ENCODE measurements at regions not wholly inside any gene's neighbourhood (a gene's known extent, or its start where the extent isn't known, plus 50 kb on each side); places are given as distances from the start of the nearest gene placed in this dataset.
"Not testable (repeated sequence)": the region's sequence is repeated elsewhere in the genome, so short reads cannot be mapped to it uniquely, and the experiment has no call there.

DNA sequence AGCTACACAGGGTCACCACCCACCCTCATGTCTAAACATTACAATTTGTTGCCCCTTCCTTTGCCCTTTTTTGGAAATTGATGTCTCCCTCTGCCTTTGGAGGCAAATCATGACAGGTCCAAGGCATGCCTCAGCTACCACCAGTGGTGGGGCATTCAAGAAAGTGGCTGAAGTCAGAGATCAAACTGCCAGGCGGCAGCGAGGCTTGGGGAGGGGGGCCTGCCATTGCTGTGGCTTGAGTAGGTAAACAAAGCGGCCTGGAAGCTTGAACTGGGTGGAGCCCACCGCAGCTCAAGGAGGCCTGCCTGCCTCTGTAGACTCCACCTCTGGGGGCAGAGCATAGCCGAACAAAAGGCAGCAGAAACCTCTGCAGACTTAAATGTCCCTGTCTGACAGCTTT is 152.0 kb upstream of the ATP2B2 start:
- DNase-seq (ENCODE audit: low read depth, low spot score): not testable (repeated sequence)

DNA sequence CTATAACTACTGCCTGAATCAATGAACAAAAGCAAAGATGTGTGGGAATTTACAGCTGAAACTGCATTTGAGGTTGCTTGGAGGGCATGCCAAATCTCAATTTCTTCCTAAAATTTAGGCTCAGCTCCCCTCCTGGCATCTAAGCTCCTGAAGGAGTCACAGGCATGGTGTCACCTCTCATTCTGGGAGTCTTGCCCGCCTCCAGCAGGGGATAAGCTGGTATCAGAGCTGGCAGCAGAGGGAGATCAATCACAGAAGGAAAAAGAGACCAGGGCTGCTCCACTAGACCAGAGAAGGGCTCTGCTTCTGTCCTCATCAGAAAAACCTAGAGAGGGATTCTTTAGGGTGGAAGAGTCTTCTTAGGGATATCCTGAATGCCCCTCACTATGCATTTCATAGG is 150.4 kb upstream of the SLC6A11 start:
- no peak for DNase-seq (ENCODE audit: low read depth, low spot score)

DNA sequence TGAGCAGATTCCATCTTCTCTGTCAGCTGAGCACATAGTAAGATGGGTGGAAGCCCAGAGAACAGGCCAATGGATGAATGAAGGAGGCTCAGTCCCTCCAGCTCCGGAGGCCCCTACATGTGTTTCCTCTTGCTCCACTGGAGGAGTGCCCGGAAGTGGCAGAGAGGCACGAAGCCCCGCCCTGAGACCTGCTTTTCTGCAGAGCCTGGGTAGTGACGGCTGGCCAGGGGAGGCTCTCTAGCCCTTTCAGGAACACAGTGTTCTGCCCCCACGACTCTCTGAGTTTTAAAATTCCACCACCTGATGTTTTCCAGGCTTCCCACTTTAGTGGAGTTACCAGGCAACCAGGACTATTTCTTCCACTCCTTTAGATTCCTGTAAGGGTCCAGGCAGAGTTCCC is 149.4 kb upstream of the SLC6A11 start:
- DNase-seq (ENCODE audit: low read depth, low spot score): no peak

DNA sequence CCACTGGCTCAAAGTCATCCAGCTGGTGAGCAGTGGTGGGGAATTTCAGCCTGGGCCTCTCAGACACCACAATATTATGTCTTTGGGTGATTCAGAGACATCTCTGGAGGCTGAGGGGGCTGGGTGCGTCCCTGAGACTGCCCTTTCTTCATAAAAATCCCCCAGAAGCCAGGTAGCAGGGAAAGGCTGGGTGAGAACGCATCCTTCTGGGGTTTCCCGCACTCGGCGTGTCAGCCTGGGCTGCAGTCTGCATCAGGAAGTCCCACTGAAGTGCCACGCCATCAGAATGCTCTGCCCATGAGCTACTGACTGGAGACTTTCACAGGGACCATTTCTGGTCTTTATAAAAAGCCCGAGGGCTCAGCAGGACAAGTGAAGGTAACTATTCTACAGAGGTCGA is 148.8 kb upstream of the SLC6A11 start:
- no peak for DNase-seq (ENCODE audit: low read depth, low spot score)

DNA sequence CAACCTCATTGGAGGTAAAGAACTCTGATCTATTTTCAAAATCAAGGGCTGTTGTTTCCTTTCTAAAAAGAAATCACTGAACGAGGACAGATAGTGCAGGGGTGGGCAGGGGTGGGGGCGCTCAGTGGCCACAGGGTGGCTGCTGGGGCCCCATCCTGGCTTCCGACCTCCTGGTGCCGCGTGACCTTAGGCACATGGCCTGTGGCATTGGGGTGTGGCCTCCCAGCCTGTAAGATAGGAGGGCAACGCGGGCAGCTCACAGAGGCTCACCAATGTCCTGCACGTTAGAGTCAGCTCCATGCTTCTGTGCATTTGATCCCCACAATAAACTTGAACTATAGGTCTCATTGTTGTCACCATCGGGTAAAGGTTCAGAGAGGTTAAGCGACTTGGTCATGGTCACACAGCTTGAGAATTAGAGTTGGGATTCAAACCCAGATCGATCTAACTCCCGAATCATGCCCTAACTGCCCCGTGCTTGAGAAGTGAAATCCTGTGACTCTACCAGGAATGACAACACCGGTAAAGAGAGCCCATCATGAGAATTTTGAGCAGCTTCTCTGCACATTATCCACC is 148.0 kb upstream of the SLC6A11 start:
- no peak for DNase-seq (ENCODE audit: low read depth, low spot score)

DNA sequence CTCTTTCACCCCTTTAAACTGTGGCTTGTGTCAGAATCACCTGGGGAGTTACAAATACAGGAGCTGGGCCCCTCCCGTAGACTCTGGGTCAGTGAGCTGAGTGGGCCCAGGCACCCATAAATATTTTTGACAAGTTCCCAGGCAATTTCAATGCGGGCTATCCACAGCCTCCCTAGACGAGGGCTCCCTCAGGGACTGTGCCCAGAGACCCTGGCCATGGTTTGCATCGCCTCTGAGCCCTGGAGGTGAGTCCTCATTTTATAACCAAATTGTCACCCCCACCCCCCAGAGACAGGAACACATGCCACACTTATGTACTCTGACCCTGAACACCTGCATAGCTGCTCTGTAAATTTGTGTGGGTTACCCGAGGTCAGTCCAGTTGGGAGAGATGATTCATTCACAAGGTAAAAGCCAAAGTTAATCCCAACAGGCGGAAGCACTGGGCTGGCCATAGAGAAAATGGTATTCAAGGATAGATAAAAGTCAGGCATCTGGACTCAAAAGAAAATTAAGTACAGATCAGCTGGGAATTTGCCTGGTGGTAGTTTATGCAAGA is 146.5 kb upstream of the SLC6A11 start:
- DNase-seq (ENCODE audit: low read depth, low spot score): no peak

DNA sequence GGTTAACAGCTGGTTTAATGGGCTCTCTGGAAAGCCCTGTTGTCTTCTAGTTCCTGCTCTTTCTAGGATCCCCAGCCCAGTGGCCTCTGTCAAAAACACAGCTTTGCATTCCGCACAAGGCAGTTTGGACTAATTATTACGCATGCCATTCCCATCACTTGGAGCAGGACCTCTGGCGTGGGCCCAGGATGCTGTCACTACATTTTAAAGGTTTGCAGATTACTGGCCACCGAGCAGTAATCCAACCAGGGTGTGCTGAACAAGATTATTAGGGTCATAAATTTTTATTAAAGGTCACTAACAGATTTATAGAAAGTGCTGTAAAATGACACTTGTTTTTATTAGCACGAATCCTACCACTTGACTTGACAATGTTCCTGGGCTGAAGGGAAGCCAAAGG is 143.6 kb upstream of the SLC6A11 start:
- no peak for DNase-seq (ENCODE audit: low read depth, low spot score)

DNA sequence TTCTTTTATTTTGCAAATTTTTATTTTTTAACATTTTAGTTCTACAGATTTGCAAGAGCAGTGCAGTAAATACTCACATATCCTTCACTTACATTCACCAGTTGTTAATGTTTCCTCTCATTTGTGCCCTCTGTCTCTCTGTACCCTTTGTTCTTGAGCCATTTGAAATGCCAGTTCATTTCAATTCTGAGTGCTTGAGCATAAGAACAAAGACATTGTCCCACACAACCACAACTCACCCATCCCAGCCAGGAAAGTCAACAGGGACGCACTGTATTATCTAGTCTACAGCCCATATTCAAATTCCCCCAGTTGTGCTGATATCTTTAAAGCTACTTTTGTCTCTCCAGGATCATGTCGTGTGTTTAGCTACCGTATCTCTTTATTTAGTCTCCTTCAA is 141.4 kb upstream of the SLC6A11 start:
- no peak for DNase-seq (ENCODE audit: low read depth, low spot score)

DNA sequence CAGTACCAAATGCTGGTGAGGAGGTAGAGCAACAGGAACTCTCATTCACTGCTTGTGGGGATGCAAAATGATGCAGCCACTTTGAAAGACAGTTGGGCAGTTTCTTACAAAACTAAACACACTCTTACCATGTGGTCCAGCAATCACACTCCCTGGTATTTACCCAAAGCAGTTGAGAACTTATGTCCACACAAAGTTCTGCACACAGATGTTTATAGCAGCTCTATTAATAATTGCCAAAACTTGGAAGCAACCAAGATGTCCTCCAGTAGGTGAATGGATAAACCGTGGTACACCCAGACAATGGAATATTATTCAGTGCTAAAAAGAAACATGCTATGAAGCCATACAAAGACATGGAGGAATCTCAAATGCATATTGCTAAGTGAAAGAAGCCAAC is 139.1 kb upstream of the SLC6A11 start:
- DNase-seq (ENCODE audit: low read depth, low spot score): no peak

DNA sequence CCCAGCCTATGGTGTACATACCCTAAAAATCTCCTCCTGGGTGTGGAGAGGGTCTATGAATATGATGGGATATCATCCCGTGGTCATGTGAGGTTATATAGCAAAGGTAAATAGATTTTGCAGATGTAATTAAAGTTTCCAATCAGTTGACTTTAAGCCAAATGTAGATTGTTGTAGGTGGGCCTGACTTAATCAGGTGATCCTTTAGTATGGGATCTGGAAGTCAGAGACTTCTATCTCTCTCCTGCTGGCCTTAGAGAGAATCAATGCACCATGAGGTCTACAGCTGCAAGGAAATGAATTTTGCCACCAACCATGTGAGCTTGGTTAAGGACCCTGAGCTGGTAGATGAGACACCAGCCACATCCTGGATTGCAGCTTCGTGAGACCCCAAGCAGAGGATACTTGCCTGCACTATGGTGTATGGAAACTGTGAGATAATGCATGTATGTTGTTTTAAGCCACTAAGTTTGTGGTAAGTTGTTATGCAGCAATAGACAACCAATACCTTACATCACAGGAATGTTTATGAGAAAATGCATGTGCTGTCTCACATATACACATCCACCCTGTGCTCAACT is 137.1 kb upstream of the SLC6A11 start:
- DNase-seq (ENCODE audit: low read depth, low spot score): no peak

DNA sequence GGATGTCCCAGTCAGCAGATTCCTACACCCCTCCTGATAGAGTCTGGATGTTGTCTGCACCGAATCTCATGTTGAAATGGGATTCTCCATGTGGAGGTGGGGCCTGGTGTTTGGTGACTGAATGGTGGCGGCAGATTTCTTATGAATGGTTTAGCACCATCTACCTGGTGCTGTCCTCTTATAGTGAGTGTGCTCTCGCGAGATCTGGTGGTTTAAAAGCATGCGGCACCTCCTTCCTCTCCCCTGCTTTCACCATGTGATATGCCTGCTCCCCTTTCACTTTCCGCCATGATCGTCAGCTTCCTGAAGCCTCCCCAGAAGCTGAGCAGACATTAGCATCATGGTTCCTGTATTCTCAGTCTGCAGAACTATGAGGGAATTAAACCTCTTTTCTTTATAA is 135.2 kb upstream of the SLC6A11 start:
- no peak for DNase-seq (ENCODE audit: low read depth, low spot score)

DNA sequence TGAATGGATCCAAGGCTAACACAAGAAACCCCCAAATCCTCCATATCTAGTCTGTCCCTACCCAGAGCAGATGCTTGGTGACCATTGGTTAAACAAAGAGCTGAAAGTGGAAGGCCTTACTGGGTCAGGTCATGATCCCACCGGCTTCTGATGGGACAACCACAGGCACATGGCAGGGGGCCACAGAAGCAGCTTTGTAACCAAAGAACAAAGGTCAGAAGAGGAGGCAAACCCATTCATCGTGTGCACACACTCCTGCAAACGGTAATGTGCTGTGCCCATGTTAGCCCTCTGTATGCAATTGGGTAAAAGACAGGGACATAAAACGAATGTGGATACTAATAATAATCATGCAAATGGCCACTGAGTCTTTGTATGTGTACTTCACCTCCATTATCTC is 133.3 kb upstream of the SLC6A11 start:
- DNase-seq (ENCODE audit: low read depth, low spot score): no peak

DNA sequence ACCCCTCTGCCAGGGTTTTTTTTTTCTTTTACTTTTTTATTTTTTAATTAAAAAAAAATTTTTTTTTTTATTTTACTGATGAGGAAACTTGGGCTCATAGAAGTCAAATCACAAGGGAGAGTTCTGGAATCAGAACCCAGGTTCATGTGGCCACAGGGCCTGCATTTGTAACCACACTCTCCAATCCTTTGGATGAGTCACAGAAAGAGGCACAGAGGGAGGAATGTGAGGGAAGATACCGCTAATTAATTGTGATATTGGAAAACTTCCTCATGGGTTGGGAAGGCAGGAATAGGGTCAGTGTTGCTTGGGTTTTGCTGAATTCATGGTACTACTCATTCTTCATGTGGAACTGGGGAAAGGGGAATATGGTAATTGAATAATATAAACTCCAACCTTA is 132.9 kb upstream of the SLC6A11 start:
- no peak for DNase-seq (ENCODE audit: low read depth, low spot score)

DNA sequence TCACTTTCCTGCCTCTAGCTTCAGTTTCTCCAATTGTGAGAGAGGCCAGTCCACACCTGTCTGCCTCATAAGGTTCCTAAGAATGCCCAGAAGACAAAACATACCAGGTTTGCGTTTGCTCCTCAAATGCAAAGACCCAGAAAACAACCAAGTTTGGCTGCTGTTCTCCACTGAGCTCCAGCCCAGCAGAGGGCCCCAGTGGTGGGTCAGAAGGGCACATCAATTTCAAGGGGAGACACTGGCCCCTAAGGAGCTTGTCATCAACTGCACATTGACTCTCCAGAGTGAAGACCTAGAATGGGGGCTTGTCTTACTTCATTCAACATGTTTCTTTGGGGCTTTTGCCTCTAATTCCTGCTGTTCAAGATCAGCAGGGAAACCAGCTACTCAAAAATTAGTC is 127.9 kb upstream of the SLC6A11 start:
- no peak for DNase-seq (ENCODE audit: low read depth, low spot score)

DNA sequence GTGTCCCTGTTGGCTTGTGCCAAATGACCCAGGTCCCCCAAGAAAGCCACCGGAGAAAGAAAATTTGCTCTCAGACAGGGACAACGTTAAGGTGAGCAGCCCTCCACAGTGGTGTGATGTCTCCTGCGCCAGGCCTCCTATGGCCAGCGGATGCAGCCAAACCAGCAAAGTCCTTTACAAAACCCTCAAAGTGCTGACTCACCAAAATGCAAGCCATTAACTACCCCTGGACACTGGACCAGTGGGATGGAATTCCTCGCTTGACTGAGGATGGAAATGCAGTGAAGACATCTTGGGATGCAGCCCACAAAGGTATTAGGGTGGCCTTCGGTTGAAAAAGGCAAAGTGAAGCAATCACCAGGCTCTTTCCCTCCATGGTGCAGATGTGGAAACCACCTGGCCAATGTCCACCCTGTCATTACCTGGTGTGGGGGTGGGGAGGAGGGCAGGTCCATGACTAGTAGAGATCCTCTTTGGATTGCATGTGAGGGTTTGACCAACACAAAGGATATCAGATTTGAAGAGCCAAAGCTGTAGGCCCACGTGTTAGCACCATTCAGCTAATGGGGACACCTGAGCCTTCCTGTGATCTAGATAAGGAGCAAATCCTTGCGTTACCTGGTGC is 127.4 kb upstream of the SLC6A11 start:
- DNase-seq (ENCODE audit: low read depth, low spot score): no peak

DNA sequence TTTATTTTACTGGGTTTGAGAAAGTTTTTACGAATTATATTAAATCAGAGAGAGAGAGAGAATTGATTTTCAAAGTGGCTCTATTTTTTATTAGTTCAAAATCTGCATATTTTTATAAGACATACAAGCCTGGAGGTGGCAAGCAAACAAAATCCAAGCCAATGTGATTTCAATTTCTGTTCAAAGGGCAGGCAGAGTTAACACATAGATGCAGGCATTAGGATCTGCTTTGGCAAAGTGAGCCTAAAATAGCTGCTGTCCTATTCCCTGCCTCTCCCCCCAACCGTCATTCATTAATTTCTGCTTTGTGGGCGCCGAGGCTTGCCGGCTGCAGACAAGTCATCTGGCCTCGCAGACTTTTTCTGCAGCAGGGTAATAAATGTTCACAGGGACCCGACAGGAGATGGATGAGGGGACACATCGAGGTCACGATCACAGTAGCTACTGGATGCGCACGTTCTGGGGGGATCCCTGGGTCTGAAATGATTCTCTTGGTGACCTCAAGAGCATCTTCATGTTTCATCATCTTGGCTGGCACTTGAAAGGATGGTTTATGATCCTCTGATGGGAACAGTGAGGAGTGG is 123.9 kb upstream of the SLC6A11 start:
- no peak for DNase-seq (ENCODE audit: low read depth, low spot score)

DNA sequence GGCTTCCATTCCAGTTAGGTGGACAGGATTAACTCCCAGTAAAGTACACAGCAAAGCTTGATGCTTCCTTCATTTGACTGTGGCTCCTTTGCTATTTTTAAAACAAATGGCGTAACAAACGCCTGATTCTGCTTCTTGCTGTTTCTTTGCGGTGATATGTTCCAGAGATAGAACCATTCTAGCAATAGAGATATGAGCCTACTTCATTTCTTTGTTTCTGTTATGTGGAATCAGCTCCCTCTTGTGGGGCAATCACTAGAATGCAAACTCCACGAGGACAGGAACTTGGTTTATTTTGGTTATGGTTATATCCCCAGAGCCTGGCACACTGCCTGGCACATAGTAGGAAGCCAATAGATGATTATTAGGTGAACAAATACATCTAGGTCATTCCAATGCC is 122.6 kb upstream of the SLC6A11 start:
- DNase-seq (ENCODE audit: low read depth, low spot score): no peak

DNA sequence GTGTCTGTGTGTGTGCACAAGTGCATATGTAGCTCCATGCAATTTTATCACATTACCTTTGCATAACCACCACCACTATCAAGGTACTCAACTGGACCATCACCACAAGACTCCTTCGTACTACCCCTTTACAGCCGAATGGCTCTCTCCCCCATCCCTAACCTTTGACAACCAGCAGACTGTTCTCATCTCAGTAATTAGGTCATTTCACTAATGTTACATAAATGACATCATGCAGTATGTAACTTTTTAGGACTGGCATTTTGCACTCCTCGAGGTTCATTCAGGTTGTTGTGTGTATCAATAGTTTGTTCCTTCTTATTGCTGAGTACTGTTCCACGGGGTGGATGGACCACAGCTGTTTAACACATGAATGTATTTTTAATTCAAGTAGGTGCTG is 121.8 kb upstream of the SLC6A11 start:
- DNase-seq (ENCODE audit: low read depth, low spot score): no peak

DNA sequence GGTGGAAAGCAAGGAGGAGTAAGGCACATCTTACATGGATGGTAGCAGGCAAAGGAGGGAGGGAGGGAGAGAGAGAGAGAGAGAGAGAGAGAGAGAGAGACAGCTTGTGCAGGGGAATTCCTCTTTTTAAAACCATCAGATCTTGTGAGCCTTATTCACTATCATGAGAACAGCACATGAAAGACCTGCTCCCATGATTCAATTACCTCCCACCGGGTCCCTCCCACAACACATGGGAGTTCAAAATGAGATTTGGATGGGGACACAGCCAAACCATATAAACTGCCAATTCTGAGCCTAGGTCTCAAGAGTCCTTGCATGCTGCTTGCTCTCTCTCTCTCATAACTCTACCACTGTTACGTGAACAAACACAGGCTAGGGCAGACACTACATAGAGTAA is 120.8 kb upstream of the SLC6A11 start:
- DNase-seq (ENCODE audit: low read depth, low spot score): not testable (repeated sequence)

DNA sequence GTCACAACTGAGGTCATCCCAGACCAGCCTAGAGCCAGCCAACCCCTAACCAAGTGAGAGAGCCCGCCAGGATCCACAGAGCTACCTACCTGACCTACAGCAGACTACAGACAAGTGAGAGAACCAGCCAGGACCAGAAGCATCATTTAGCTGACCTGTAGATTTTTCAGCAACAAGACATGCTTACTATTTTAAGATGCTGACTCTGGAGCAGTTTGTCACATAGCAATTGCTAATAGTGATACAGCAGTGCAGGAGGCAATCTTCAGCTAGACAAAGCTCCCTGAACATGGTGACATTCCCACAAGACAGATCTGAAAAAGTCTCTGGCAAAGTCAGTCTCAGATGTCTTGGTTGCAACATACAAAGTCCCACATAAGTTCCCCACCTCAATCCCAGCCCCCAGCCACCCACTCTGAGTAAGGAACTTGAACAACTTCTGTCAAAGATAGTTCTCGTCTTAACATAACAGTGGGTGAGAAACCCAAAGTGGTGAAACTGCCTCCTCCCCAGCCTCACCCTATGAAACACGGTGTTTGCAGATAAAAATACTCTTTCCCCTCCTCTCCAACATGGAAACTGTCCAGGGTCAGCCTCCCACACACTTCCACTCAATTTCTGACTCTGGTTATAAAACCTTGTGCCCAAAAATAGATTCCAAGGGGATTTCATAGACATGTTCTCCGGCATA is 120.3 kb upstream of the SLC6A11 start:
- DNase-seq (ENCODE audit: low read depth, low spot score): no peak

DNA sequence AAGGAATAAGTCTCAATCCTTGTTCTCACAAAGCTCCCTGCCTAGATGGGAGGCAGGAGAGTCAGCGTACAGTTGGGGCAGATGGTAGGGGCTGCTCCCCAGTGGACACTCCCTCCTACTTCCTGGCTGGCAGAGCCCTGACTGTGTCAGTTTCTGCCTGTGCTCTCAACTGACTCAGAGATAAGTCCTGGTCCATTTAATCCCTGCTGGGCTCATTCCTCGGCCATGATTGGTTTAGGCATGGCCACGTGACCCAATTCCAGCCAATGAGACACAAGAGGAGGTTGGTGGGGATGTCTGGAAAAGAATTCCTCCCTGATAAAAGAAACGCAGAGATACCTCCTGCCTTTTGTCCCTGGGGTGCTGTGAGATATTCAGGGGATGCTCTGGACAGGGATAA is 118.1 kb upstream of the SLC6A11 start:
- DNase-seq (ENCODE audit: low read depth, low spot score): peak; percentile 12

DNA sequence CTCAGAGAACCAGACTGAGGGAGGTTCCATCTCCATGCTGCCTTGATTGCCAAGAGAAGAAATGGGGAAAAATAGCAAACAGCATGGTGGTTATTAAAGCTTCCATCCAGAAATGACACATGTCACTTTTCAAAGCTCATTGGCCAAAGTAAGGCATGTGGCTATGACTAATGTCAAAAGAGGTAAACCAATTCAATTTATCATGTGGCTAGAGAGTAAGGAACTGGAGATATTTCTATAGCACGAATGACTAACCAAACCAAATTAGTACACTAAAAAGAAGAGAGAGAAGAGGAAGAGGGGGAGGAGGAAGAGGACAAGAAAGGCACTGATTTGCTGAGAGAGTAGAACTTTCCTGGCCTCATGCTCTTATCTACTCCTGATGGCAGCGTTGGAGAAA is 115.2 kb upstream of the SLC6A11 start:
- no peak for DNase-seq (ENCODE audit: low read depth, low spot score)

Data from ELF-1 (cell line).